GM18505 (cell line): ENCODE measurements at regions not wholly inside any gene's neighbourhood (a gene's known extent, or its start where the extent isn't known, plus 50 kb on each side); places are given as distances from the start of the nearest gene placed in this dataset.
"Not testable (repeated sequence)": the region's sequence is repeated elsewhere in the genome, so short reads cannot be mapped to it uniquely, and the experiment has no call there.

Experiments used
- ATAC-seq: cut with Tn5 transposase; IDR thresholded peaks from one replicate; pipeline ENCODE4 v1.9.1; 2021; ENCODE audit not compliant: unreplicated experiment
- POLR2A ChIP-seq: IDR thresholded peaks from 4 replicates; pipeline ENCODE4 v1.6.1; 2011; ENCODE audit warnings: borderline replicate concordance; ENCODE audit not compliant: insufficient read depth, insufficient read length; ENCODE audit errors: extremely low read depth

- ATAC-seq = no peak
- TF ChIP-seq POLR2A = no peak
Measured at GRCh38 chr12:127583041-127583440, 683.9 kb upstream of the TMEM132C start.

- no peak for ATAC-seq
- no peak for TF ChIP-seq POLR2A
Measured at GRCh38 chr12:127588249-127588648, 678.7 kb upstream of the TMEM132C start.

GRCh38 chr12:127589541-127589940 lies 677.4 kb upstream of the TMEM132C start:
- no peak for ATAC-seq
- no peak for TF ChIP-seq POLR2A

- no peak for TF ChIP-seq POLR2A
- ATAC-seq = no peak
Measured at GRCh38 chr12:127590868-127591267, 676.1 kb upstream of the TMEM132C start.

- TF ChIP-seq POLR2A = no peak
- ATAC-seq = no peak
Measured at GRCh38 chr12:127592245-127592644, 674.7 kb upstream of the TMEM132C start.

GRCh38 chr12:127594351-127594970 lies 672.5 kb upstream of the TMEM132C start:
- no peak for ATAC-seq
- no peak for TF ChIP-seq POLR2A

- no peak for TF ChIP-seq POLR2A
- ATAC-seq = no peak
Measured at GRCh38 chr12:127595506-127595905, 671.5 kb upstream of the TMEM132C start.

- no peak for ATAC-seq
- no peak for TF ChIP-seq POLR2A
Measured at GRCh38 chr12:127596891-127597290, 670.1 kb upstream of the TMEM132C start.

GRCh38 chr12:127599436-127599835 lies 667.5 kb upstream of the TMEM132C start:
- ATAC-seq = no peak
- no peak for TF ChIP-seq POLR2A

- no peak for ATAC-seq
- no peak for TF ChIP-seq POLR2A
Measured at GRCh38 chr12:127600211-127600610, 666.8 kb upstream of the TMEM132C start.

GRCh38 chr12:127606476-127607015 lies 660.4 kb upstream of the TMEM132C start:
- no peak for ATAC-seq
- TF ChIP-seq POLR2A = no peak

GRCh38 chr12:127607146-127607725 lies 659.7 kb upstream of the TMEM132C start:
- no peak for ATAC-seq
- TF ChIP-seq POLR2A = no peak

GRCh38 chr12:127608359-127608758 lies 658.6 kb upstream of the TMEM132C start:
- not testable (repeated sequence) for ATAC-seq

- no peak for TF ChIP-seq POLR2A
- ATAC-seq = no peak
Measured at GRCh38 chr12:127613056-127613455, 653.9 kb upstream of the TMEM132C start.
